ENCODE measurements at regions not wholly inside any gene's neighbourhood (a gene's known extent, or its start where the extent isn't known, plus 50 kb on each side); places are given as distances from the start of the nearest gene placed in this dataset.

GRCh38 chr3:117417411-117417810 is 707.8 kb downstream of the TUSC7 start:
- TF ChIP-seq CTCF (IDR thresholded peaks at IDR 0.05) (no peak), POLR2AphosphoS5 (IDR thresholded peaks at IDR 0.05; ENCODE audit: insufficient read depth in 1 of 2, low read depth in 1 of 2) (no peak)
